Keratinocyte (primary cell): ENCODE measurements at regions not wholly inside any gene's neighbourhood (a gene's known extent, or its start where the extent isn't known, plus 50 kb on each side); places are given as distances from the start of the nearest gene placed in this dataset.

Experiments
- DNase-seq: peaks from one replicate; pipeline ENCODE4 v3.0.0-alpha.2; 2011; ENCODE audit warnings: low read depth, missing footprints, low spot score
- FAIRE-seq: peaks from 2 replicates; lab custom pipeline; 2011; peaks lifted over from hg19 to GRCh38; lab: Jason Lieb, UNC
- H2AFZ ChIP-seq: 2 replicates; pipeline ENCODE4 v1.6.0; 2012; ENCODE audit warnings: low read length, control low read depth, inconsistent platforms; ENCODE audit not compliant: control insufficient read depth
- H3K27ac ChIP-seq: 2 replicates; pipeline ENCODE4 v1.5.1; 2011; ENCODE audit warnings: low read length; ENCODE audit not compliant: control insufficient read depth, insufficient read depth
- H3K27me3 ChIP-seq: 3 replicates; pipeline ENCODE4 v1.6.0; 2011; ENCODE audit warnings: low read length; ENCODE audit not compliant: control insufficient read depth, insufficient read depth; ENCODE audit errors: extremely low read depth
- H3K36me3 ChIP-seq, 2 experiments: 2 replicates in 1 of 2; 3 replicates in 1 of 2; pipeline ENCODE4 v1.5.1; 2011; ENCODE audit warnings: low read length in 2 of 2, mild to moderate bottlenecking in 1 of 2; ENCODE audit not compliant: control insufficient read depth in 2 of 2, insufficient read depth in 2 of 2; ENCODE audit errors: extremely low read depth in 1 of 2
- H3K4me1 ChIP-seq: 3 replicates; pipeline ENCODE4 v1.5.1; 2011; ENCODE audit warnings: low read length; ENCODE audit not compliant: control insufficient read depth, insufficient read depth; ENCODE audit errors: extremely low read depth
- H3K4me2 ChIP-seq: 3 replicates; pipeline ENCODE4 v1.6.0; 2011; ENCODE audit warnings: low read depth, low read length; ENCODE audit not compliant: control insufficient read depth, insufficient read depth; ENCODE audit errors: extremely low read depth
- H3K4me3 ChIP-seq, 3 experiments: fragments of 200-600 bp in 1 of 3; sonication (generic) in 1 of 3; 2 replicates in 2 of 3; 3 replicates in 1 of 3; pipeline ENCODE4 v1.5.1; 2011 to 2016; ENCODE audit warnings: low read length in 3 of 3, mild to moderate bottlenecking in 3 of 3, control low read depth in 2 of 3, inconsistent platforms in 1 of 3, low read depth in 1 of 3, mixed read lengths in 1 of 3, mixed run types in 1 of 3, moderate library complexity in 1 of 3; ENCODE audit not compliant: control insufficient read depth in 2 of 3, insufficient read depth in 2 of 3; ENCODE audit errors: extremely low read depth in 1 of 3
- H3K79me2 ChIP-seq: 2 replicates; pipeline ENCODE4 v1.6.0; 2012; ENCODE audit warnings: low read length; ENCODE audit not compliant: control insufficient read depth, insufficient read depth
- H3K9ac ChIP-seq: 3 replicates; pipeline ENCODE4 v1.6.0; 2011; ENCODE audit warnings: low read length; ENCODE audit not compliant: control insufficient read depth, insufficient read depth; ENCODE audit errors: extremely low read depth
- H3K9me1 ChIP-seq: 3 replicates; pipeline ENCODE4 v1.6.0; 2011; ENCODE audit warnings: low read length; ENCODE audit not compliant: control insufficient read depth, insufficient read depth; ENCODE audit errors: extremely low read depth
- H3K9me3 ChIP-seq: 2 replicates; pipeline ENCODE4 v1.5.1; 2012; ENCODE audit warnings: low read depth, low read length; ENCODE audit not compliant: control insufficient read depth
- H4K20me1 ChIP-seq: 3 replicates; pipeline ENCODE4 v1.6.0; 2011; ENCODE audit warnings: low read length; ENCODE audit not compliant: control insufficient read depth, insufficient read depth; ENCODE audit errors: extremely low read depth
- CTCF ChIP-seq, 3 experiments: IDR thresholded peaks in 1 of 3; conservative IDR thresholded peaks in 1 of 3; optimal IDR thresholded peaks in 1 of 3; 2 replicates in 2 of 3; 3 replicates in 1 of 3; pipeline versions ENCODE3 to v1.5.1; 2011; ENCODE audit warnings: low read length in 3 of 3, mild to moderate bottlenecking in 3 of 3, moderate library complexity in 2 of 3, control low read depth in 1 of 3, inconsistent platforms in 1 of 3; ENCODE audit not compliant: insufficient read depth in 2 of 3; ENCODE audit errors: extremely low read depth in 1 of 3
- EZH2 ChIP-seq: IDR thresholded peaks from one replicate; pipeline ENCODE4 v1.6.1; 2012; ENCODE audit warnings: inconsistent platforms, mild to moderate bottlenecking, low read length, moderate library complexity
- dilution Hi-C: fragments of 300-500 bp; cut with MboI; formaldehyde crosslinking; loops from one replicate; pipeline ENCODE4 v1.7.0; 2020; ENCODE audit warnings: low sequenced_read_pairs; ENCODE audit not compliant: extremely low pct_ligation_motif_present

DNA sequence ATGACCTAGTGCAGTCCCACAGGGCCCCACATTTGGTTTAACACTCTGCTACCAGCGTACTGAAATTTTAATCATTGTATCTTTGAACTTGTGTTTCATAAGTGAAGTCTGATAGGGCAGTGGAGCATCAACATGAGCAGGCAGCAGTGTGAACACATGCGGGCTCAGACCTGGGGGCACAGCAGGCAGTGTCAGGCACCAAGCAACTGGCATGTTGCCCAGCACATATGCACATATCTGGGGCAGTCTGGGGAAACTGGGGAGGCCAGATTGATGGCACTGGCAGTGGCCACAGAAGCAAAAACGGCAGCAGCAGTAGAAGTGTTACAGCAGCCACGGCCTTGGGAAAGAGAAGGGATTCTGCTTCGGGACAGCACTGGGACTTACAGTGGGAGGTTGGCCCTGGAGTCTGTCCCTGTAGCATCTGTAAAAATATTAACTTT is 353.9 kb upstream of the KCNMB2 start:
- DNase-seq = no peak
- dilution Hi-C loops = no loop called here
- H3K9me1 ChIP-seq = no peaks in the 10 kb centered on the region
- no peaks in the 10 kb centered on the region for H3K79me2 ChIP-seq
- no peak overlapping the region for H3K9ac ChIP-seq
- H3K27me3 ChIP-seq = no peaks in the 10 kb centered on the region
- no peaks in the 10 kb centered on the region for H3K36me3 ChIP-seq
- H4K20me1 ChIP-seq = no peaks in the 10 kb centered on the region
- no peak overlapping the region for H3K27ac ChIP-seq
- H3K4me2 ChIP-seq = peak overlapping the region; percentile 37
- H3K4me3 ChIP-seq = no peak overlapping the region
- TF ChIP-seq EZH2 (no peak), CTCF (optimal IDR thresholded peaks at IDR 0.05 in 1 of 3, IDR thresholded peaks at IDR 0.05 in 1 of 3, conservative IDR thresholded peaks at IDR 0.05 in 1 of 3; ENCODE audit: extremely low read depth in 1 of 3, insufficient read depth in 2 of 3, low read length in 3 of 3) (no peak)
- H3K4me1 ChIP-seq = peaks cover 10% of the 10 kb centered on the region
- H3K9me3 ChIP-seq = no peaks in the 10 kb centered on the region
- peak; percentile 52 for FAIRE-seq
- H2AFZ ChIP-seq = peak overlapping the region; percentile 90

DNA sequence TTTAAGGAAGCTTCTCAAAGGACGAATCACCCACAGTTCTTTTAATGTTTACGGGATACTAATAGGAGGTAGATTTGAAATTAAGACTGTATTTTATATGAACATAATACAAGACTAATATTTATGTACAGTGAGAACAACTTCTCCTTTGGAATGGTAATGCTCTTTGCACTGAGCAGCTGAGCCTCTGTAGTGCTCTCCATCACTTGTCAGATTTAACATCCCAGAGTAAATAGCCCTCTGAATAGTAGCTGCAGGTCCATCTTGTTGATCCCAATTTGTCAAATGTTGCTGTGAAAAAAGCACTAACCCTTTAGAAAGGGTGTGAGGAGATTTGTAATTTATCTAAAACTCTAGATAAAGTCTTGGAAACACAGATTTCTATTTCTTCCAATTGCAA is 351.4 kb upstream of the KCNMB2 start:
- no peak overlapping the region for H3K4me2 ChIP-seq
- no peaks in the 10 kb centered on the region for H3K9me3 ChIP-seq
- FAIRE-seq (no peak), DNase-seq (no peak)
- no peaks in the 10 kb centered on the region for H3K9me1 ChIP-seq
- H3K4me3 ChIP-seq = no peak overlapping the region
- H4K20me1 ChIP-seq = no peaks in the 10 kb centered on the region
- TF ChIP-seq EZH2 (no peak), CTCF (optimal IDR thresholded peaks at IDR 0.05 in 1 of 3, IDR thresholded peaks at IDR 0.05 in 1 of 3, conservative IDR thresholded peaks at IDR 0.05 in 1 of 3; ENCODE audit: extremely low read depth in 1 of 3, insufficient read depth in 2 of 3, low read length in 3 of 3) (no peak)
- H3K9ac ChIP-seq = no peak overlapping the region
- no peak overlapping the region for H3K27ac ChIP-seq
- no peak overlapping the region for H2AFZ ChIP-seq
- peaks cover 10% of the 10 kb centered on the region for H3K4me1 ChIP-seq
- H3K36me3 ChIP-seq = no peaks in the 10 kb centered on the region
- H3K27me3 ChIP-seq = no peaks in the 10 kb centered on the region
- dilution Hi-C loops = no loop called here
- no peaks in the 10 kb centered on the region for H3K79me2 ChIP-seq
